Heart right ventricle (tissue), 16 donors: ENCODE measurements at regions not wholly inside any gene's neighbourhood (a gene's known extent, or its start where the extent isn't known, plus 50 kb on each side); places are given as distances from the start of the nearest gene placed in this dataset.

Experiments
- ATAC-seq, 8 donors: fragments of 200-7000 bp; cut with Tn5 transposase; one replicate each; pipeline ENCODE4 v1.9.1; 2020; ENCODE audit warnings: mild to moderate bottlenecking in 8 of 8, moderate library complexity in 8 of 8, moderate number of reproducible peaks in 1 of 8
- DNase-seq, 2 donors: peaks; one replicate each; pipeline ENCODE4 v3.0.0-alpha.2; 2020
- H3K27ac ChIP-seq, 10 donors: fragments of 200-600 bp; sonication (generic) in 2 of 10; one replicate each; pipeline versions ENCODE4 v1.5.0 to v1.8.0; 2020 to 2022; ENCODE audit warnings: mild to moderate bottlenecking in 3 of 10
- H3K27me3 ChIP-seq, 7 donors: fragments of 200-600 bp; one replicate each; pipeline ENCODE4 v1.8.0; 2021 to 2022; ENCODE audit warnings: mild to moderate bottlenecking in 2 of 7
- H3K36me3 ChIP-seq, 9 donors: fragments of 200-600 bp; sonication (generic) in 1 of 9; one replicate each; pipeline versions ENCODE4 v1.5.0 to v1.8.0; 2020 to 2022; ENCODE audit warnings: mild to moderate bottlenecking in 2 of 9
- H3K4me1 ChIP-seq, 9 donors: fragments of 200-600 bp; sonication (generic) in 1 of 9; one replicate each; pipeline versions ENCODE4 v1.5.0 to v1.8.0; 2020 to 2022; ENCODE audit warnings: mild to moderate bottlenecking in 4 of 9
- H3K4me3 ChIP-seq, 10 donors: fragments of 200-600 bp; sonication (generic) in 2 of 10; one replicate each; pipeline versions ENCODE4 v1.5.0 to v1.8.0; 2020 to 2022; ENCODE audit warnings: mild to moderate bottlenecking in 7 of 10, moderate library complexity in 2 of 10
- H3K9me3 ChIP-seq, 11 donors: fragments of 200-600 bp in 10 of 11; sonication (generic) in 2 of 11; one replicate each; pipeline versions ENCODE4 v1.5.0 to v1.8.0; 2013 to 2022; ENCODE audit warnings: mild to moderate bottlenecking in 2 of 11, control low read depth in 1 of 11, moderate library complexity in 1 of 11
- WGBS, 2 donors: extraction: QIAGEN DNeasy Blood & Tissue Kit; methylation state at CpG; one replicate each; pipeline ENCODE4 v1.1.7; 2013; ENCODE audit warnings: inconsistent platforms in 1 of 2; 5-methylcytosine and 5-hydroxymethylcytosine counted together
- intact Hi-C, 10 donors: fragments of 100-400 bp; cut with DNase I; formaldehyde crosslinking; loops; one replicate each; pipeline versions ENCODE4 v1.11.1 to v1.14.2; 2022
- TF ChIP-seq, protein P1 (sequence below), 9 donors: fragments of 200-600 bp; sonication (generic) in 2 of 9; IDR thresholded peaks; one replicate each; pipeline versions ENCODE4 v1.5.0 to v1.8.0; 2021 to 2022; ENCODE audit warnings: antibody characterized with exemption in 9 of 9, mild to moderate bottlenecking in 5 of 9, moderate library complexity in 1 of 9
- donor health status: Arrhythmogenic right ventricular cardiomyopathy.
- donor health status: ischemic (EF 13 %, LVEDD 7.1; RV severe dilation, severe dysfunction).
- donor health status: healthy with polysubstance abuse.
- donor health status: DM: no; HTN: yes; CAD: no.
- donor health status: DM: no; HTN: no; CAD: no.
- donor health status: ischemic (EF 25% LVEDD 6.9; RV normal size, moderate dysfunction).
- donor health status: ischemic (EF 25% LVEDD 5.7; RV mildly dilated, moderate dysfunction).
- donor health status: healthy.
- donor health status: DM: yes; HTN: yes; CAD: no.
- donor health status: Ischemic cardiomyopathy.
- donor health status: ischemic (EF 35%, LVEDD 5.7; RV mildly dilated, moderate dysfunction).
- donor health status: nonischemic (EF 11% LVEDD 7.7; RV severe dilation, severe dysfunction).
- donor health status: DM: yes; HTN: yes; CAD: no.
- donor health status: PGD.
- donor health status: ischemic (EF 29% LVEDD 5.4; RV normal size, mild dysfunction).
- donor health status: nonischemic (EF 23%, LVEDD 6.1; RV moderate dilation, normal function).

DNA sequence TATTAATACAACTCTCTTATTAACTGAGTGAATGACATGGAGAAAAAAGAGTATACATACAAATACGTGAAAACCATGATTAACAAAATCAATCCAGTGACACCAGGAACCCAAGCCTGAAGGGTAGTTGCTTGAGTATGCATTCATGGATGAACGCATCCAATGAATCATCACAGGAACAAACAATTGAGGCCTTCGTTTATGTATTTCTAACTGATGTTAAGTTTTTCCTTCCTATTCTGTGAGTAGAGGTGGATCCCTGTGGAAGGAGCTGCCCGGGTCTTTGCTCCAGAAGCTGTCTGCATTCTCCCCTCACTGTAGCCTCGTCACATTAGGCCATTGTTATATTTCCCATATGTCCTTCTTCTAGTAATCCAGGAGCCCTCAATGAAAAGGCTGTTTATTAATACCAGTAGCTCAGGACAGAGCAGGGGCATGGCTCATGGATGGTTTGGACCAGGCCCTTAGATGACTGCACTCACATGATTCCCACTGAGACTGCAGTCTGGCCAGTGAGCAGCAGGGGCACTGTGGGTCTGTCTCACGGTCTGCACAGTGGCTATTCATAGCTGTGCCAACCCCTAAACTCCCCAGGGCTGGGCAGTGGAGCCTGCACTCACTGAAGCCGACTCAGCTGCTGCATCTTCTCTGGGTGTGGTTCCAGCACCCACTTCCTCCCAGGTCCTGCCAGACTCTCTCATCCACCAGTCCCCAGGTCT lies 128.1 kb upstream of the TOP3B start:
- Histone ChIP-seq H3K9me3 (no peaks in the 10 kb centered on the region), H3K4me3 (no peak overlapping the region), H3K4me1 (peaks cover 0 to 9% (median 0%) of the 10 kb centered on the region in 9 donors), H3K36me3 (no peaks in the 10 kb centered on the region), H3K27me3 (peaks cover 0 to 6% (median 0%) of the 10 kb centered on the region in 7 donors), H3K27ac (no peak overlapping the region)
- TF ChIP-seq, protein P1, sequence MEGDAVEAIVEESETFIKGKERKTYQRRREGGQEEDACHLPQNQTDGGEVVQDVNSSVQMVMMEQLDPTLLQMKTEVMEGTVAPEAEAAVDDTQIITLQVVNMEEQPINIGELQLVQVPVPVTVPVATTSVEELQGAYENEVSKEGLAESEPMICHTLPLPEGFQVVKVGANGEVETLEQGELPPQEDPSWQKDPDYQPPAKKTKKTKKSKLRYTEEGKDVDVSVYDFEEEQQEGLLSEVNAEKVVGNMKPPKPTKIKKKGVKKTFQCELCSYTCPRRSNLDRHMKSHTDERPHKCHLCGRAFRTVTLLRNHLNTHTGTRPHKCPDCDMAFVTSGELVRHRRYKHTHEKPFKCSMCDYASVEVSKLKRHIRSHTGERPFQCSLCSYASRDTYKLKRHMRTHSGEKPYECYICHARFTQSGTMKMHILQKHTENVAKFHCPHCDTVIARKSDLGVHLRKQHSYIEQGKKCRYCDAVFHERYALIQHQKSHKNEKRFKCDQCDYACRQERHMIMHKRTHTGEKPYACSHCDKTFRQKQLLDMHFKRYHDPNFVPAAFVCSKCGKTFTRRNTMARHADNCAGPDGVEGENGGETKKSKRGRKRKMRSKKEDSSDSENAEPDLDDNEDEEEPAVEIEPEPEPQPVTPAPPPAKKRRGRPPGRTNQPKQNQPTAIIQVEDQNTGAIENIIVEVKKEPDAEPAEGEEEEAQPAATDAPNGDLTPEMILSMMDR (IDR thresholded peaks at IDR 0.05): peak; percentile 13 to 55 (median 51)
- 62 to 64% methylated on average over 7 of the region's 7 CpGs for WGBS, 2 donors
- DNase-seq (peak; percentile 30), ATAC-seq (peak; percentile 71 to 98 (median 90))
- intact Hi-C loops: no loop called here

DNA sequence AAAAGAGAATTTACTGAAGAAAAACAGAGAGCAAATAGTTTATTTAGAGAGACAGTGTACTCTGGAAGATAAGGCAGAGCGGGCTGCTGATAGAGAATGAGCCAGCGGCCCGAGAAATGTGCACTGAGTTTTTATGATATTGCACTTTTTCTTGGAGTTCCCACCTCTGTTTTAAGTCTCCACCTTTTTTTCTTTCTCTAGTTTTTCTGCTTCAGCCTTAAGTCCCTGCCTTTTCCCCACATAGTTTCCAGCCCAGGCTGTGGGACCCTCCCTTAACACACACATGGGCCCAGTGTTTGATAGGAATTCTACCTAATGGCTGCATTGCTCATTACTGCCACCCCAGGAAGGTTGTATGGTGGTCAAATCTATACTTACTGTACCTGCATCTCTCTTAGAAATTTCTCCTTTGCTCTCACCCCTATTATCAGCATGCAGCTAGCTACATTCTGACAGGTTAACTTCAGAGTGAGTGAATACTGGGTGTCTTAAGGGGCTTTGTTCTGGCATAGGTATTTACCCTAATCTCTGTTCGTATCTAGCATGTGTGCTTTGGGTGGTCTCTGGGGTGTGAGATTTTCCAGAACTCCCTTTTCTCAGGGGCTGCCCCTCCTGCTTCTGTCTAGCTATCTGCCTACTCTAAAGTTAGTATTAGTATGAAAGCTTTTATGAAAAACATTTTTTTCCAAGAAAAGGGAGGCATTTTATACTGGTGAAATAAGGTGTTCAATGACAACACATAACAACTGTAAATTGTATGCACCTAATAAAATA lies 127.3 kb upstream of the TOP3B start:
- H3K4me3 ChIP-seq: no peak overlapping the region
- peaks cover 0 to 9% (median 0%) of the 10 kb centered on the region in 9 donors for H3K4me1 ChIP-seq
- no peaks in the 10 kb centered on the region for H3K9me3 ChIP-seq
- intact Hi-C loops: no loop called here
- H3K36me3 ChIP-seq: no peaks in the 10 kb centered on the region
- 78 to 81% methylated on average over 4 of the region's 4 CpGs for WGBS, 2 donors
- H3K27ac ChIP-seq: no peak overlapping the region
- ATAC-seq (no peak), DNase-seq (no peak)
- TF ChIP-seq, protein P1 (IDR thresholded peaks at IDR 0.05): no peak
- no peaks in the 10 kb centered on the region for H3K27me3 ChIP-seq

DNA sequence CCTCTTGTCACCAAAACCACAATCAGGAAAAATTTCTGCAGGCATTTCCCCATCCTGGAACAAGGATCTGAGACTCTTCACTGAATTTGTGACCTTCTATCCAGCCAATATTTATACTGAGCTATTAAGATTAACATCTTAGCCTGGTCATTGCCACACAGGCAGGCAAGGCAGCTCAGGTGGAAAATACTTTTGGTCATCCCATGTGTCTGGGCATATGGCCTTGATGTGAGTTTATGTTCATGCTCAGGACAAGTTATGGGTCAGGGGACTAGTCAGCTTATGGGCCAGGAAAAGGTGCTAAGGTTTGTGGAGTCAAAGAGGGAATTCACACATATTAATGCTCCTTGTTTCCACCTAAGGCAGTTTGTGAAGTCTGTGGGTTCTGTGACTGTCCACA lies 124.3 kb upstream of the TOP3B start:
- Histone ChIP-seq H3K36me3 (no peaks in the 10 kb centered on the region), H3K9me3 (no peaks in the 10 kb centered on the region), H3K4me1 (peaks cover 0 to 9% (median 0%) of the 10 kb centered on the region in 9 donors), H3K27ac (no peak overlapping the region), H3K27me3 (peaks cover 0 to 6% (median 0%) of the 10 kb centered on the region in 7 donors), H3K4me3 (no peak overlapping the region)
- ATAC-seq (no peak), DNase-seq (no peak)
- intact Hi-C loops: no loop called here
- TF ChIP-seq, protein P1 (IDR thresholded peaks at IDR 0.05): no peak

DNA sequence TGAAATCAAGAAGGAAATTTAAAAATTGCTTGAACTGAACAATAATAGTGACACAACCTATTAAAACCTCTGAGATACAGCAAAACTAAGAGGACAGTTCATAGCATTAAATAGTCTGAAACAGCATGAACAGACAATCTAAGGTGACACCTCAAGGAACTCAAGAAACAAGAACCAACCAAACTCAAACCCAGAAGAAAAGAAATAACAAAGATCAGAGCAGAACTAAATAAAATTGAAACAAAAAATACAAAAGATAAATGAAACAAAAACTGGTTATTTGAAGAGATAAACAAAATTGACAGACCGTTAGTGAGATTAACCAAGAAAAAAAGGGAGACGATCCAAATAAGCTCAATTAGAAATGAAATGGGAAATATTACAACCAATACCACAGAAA lies 122.8 kb upstream of the TOP3B start:
- ATAC-seq (no peak), DNase-seq (no peak)
- H3K4me1 ChIP-seq: no peaks in the 10 kb centered on the region
- H3K36me3 ChIP-seq: no peaks in the 10 kb centered on the region
- H3K27ac ChIP-seq: no peak overlapping the region
- peaks cover 0 to 8% (median 0%) of the 10 kb centered on the region in 7 donors for H3K27me3 ChIP-seq
- intact Hi-C loops: no loop called here
- TF ChIP-seq, protein P1 (IDR thresholded peaks at IDR 0.05): no peak
- no peaks in the 10 kb centered on the region for H3K9me3 ChIP-seq
- no peak overlapping the region for H3K4me3 ChIP-seq
- 87 to 95% methylated on average over 2 of the region's 2 CpGs for WGBS, 2 donors
